Uterus (tissue), 3 donors: ENCODE measurements at regions not wholly inside any gene's neighbourhood (a gene's known extent, or its start where the extent isn't known, plus 50 kb on each side); places are given as distances from the start of the nearest gene placed in this dataset.

Experiments used
- DNase-seq, 2 donors: peaks; one replicate each; pipeline ENCODE4 v3.0.0-alpha.2; 2019 to 2020
- H3K27ac ChIP-seq, 2 donors: fragments of 200-600 bp; sonication (generic); 1 replicate in 1 of 2; 2 replicates in 1 of 2; pipeline ENCODE4 v1.5.1; 2016 to 2018
- H3K27me3 ChIP-seq, 2 donors: fragments of 200-600 bp; sonication (generic); one replicate each; pipeline ENCODE4 v1.5.1; 2018 to 2019; ENCODE audit warnings: control low read depth in 1 of 2
- H3K36me3 ChIP-seq, 2 donors: fragments of 200-600 bp; sonication (generic); one replicate each; pipeline ENCODE4 v1.5.1; 2019; ENCODE audit warnings: control low read depth in 1 of 2
- H3K4me1 ChIP-seq, 2 donors: fragments of 200-600 bp; sonication (generic); one replicate each; pipeline ENCODE4 v1.5.1; 2018 to 2019; ENCODE audit warnings: control low read depth in 1 of 2
- H3K4me3 ChIP-seq, 2 donors: fragments of 200-600 bp; sonication (generic); 1 replicate in 1 of 2; 2 replicates in 1 of 2; pipeline ENCODE4 v1.5.1; 2018 to 2019; ENCODE audit warnings: mild to moderate bottlenecking in 1 of 2
- H3K9me3 ChIP-seq, 2 donors: fragments of 200-600 bp; sonication (generic); one replicate each; pipeline ENCODE4 v1.5.1; 2019; ENCODE audit warnings: control low read depth in 1 of 2
- CTCF ChIP-seq, 4 experiments: fragments of 200-600 bp in 2 of 4; fragments of 450-650 bp in 2 of 4; sonication (generic) in 2 of 4; IDR thresholded peaks; one replicate each; pipeline ENCODE4 v1.5.1; 2016 to 2019; ENCODE audit warnings: antibody characterized with exemption in 4 of 4, mild to moderate bottlenecking in 2 of 4, moderate library complexity in 1 of 4
- POLR2A ChIP-seq, 2 donors: fragments of 450-650 bp; IDR thresholded peaks; one replicate each; pipeline ENCODE4 v1.6.1; 2016; ENCODE audit warnings: antibody characterized with exemption in 2 of 2, mild to moderate bottlenecking in 1 of 2, moderate library complexity in 1 of 2
- intact Hi-C: fragments of 100-400 bp; cut with DNase I; formaldehyde crosslinking; loops from one replicate; pipeline ENCODE4 v1.15.1; 2023; ENCODE audit warnings: low total_unique reads
- donor health status: DM: yes; HTN: yes; CAD: no.

DNA sequence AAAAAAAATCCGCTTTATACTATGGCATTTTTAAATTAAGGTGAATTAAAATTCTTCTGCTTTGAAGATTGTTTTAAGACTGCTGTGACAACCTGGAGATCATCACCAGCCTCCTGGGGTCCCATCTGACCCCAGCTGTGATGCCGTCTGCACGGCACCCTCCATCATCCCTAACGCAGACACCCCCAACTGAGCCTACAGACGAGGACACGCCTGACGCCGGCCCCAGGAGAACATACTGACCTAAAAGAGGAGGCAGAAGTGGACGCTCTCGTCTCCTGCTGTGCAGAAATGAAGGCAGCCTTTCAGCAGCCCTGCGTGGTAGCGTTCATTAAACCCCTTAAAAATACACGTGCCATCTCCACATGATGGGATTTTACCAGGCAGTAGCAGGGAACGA is 125.6 kb upstream of the PPP1R26 start:
- Histone ChIP-seq H3K9me3 (no peaks in the 10 kb centered on the region), H3K27me3 (no peaks in the 10 kb centered on the region), H3K4me1 (no peaks in the 10 kb centered on the region), H3K36me3 (no peaks in the 10 kb centered on the region), H3K27ac (no peak overlapping the region), H3K4me3 (no peak overlapping the region)
- TF ChIP-seq POLR2A (IDR thresholded peaks at IDR 0.05) = no peak
- no peak for TF ChIP-seq CTCF (IDR thresholded peaks at IDR 0.05)
- no peak for DNase-seq
- intact Hi-C loops = no loop called here

GRCh38 chr9:135355521-135356011 is 124.0 kb upstream of the PPP1R26 start:
- intact Hi-C loops = no loop called here
- Histone ChIP-seq H3K27me3 (no peaks in the 10 kb centered on the region), H3K4me1 (no peaks in the 10 kb centered on the region), H3K27ac (no peak overlapping the region), H3K4me3 (no peak overlapping the region), H3K36me3 (no peaks in the 10 kb centered on the region), H3K9me3 (no peaks in the 10 kb centered on the region)
- DNase-seq = no peak
- TF ChIP-seq CTCF (IDR thresholded peaks at IDR 0.05) (no peak), POLR2A (IDR thresholded peaks at IDR 0.05) (no peak)

DNA sequence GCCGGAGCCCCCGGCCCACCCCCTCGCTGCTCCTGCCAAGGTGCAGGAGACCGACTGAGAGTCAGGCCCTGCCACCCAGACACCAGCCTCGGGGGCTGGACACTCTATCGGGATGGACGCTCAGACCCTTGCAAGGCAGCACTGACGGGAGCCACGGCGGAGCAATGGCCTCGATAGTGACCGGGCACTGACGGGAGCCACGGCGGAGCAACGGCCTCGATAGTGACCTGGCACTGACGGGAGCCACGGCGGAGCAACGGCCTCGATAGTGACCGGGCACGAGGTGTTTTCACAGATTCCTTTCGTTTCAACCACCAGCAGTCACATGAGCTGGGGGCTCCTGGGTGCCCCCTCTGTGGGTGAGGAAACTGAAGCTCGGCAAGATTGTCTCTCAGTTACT is 123.6 kb upstream of the PPP1R26 start:
- Histone ChIP-seq H3K27ac (no peak overlapping the region), H3K4me3 (no peak overlapping the region), H3K9me3 (no peaks in the 10 kb centered on the region), H3K4me1 (no peaks in the 10 kb centered on the region), H3K27me3 (no peaks in the 10 kb centered on the region), H3K36me3 (no peaks in the 10 kb centered on the region)
- intact Hi-C loops = no loop called here
- TF ChIP-seq POLR2A (IDR thresholded peaks at IDR 0.05) = no peak
- TF ChIP-seq CTCF (IDR thresholded peaks at IDR 0.05) = no peak
- DNase-seq = no peak

- intact Hi-C loops = no loop called here
- no peaks in the 10 kb centered on the region for H3K9me3 ChIP-seq
- H3K4me3 ChIP-seq = no peak overlapping the region
- H3K27ac ChIP-seq = no peak overlapping the region
- TF ChIP-seq POLR2A (IDR thresholded peaks at IDR 0.05) = no peak
- no peak for TF ChIP-seq CTCF (IDR thresholded peaks at IDR 0.05)
- DNase-seq = no peak
- no peaks in the 10 kb centered on the region for H3K36me3 ChIP-seq
- H3K27me3 ChIP-seq = no peaks in the 10 kb centered on the region
- H3K4me1 ChIP-seq = no peaks in the 10 kb centered on the region
Observed at GRCh38 chr9:135356796-135357195, 122.8 kb upstream of the PPP1R26 start.

DNA sequence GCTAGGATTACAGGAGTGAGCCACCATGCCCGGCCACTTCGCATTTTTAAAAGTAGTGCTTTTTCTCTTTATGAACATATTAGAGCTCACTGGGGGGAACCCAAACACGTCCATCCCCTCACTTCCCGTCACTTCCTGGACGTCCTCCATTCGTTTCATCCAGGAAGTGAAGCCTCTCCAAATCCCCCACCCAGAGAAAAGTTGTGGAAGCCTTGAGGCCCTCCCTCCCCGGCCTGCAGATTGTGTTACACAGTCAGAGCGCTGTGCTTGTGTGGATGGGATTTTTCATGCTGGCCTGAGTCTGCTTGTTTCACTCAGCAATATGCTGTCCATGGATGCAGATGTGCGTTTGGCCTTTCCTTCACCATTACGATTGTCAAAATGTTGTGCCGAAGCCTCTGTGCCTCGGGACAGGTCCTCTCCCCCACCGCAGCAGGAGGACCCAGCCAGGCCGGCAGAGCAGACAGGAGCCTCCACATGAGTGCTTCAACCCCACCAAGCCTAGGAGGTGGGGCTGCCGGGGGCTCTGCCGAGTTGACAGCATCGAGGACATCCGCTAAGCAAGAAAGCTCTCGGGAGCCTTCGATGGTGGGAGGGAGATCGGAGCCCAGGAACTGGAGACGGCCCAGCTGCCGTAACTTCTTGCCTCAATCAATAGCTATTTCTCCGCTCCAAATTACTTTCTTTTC is 121.6 kb upstream of the PPP1R26 start:
- intact Hi-C loops = no loop called here
- Histone ChIP-seq H3K4me1 (no peaks in the 10 kb centered on the region), H3K9me3 (no peaks in the 10 kb centered on the region), H3K4me3 (no peak overlapping the region), H3K27me3 (no peaks in the 10 kb centered on the region), H3K36me3 (no peaks in the 10 kb centered on the region), H3K27ac (no peak overlapping the region)
- DNase-seq = no peak
- TF ChIP-seq CTCF (IDR thresholded peaks at IDR 0.05) = no peak
- no peak for TF ChIP-seq POLR2A (IDR thresholded peaks at IDR 0.05)
